HepG2 (cell line): ENCODE measurements at regions not wholly inside any gene's neighbourhood (a gene's known extent, or its start where the extent isn't known, plus 50 kb on each side); places are given as distances from the start of the nearest gene placed in this dataset.

Experiments
- ATAC-seq: fragments of 200-7000 bp; cut with Tn5 transposase; 3 replicates; pipeline ENCODE4 v1.9.1; 2020; ENCODE audit warnings: mild to moderate bottlenecking, moderate library complexity
- BruUV-seq: library from RNA; stranded (reverse); fragments of 400-500 nt; replicated peaks from 2 replicates; lab custom pipeline; 2021; lab: Mats Ljungman, UMichigan
- CTCF ChIA-PET: fragments of 300-600 bp; formaldehyde crosslinking; extraction: SDS; loops from one replicate; lab custom pipeline; 2021; ENCODE audit warnings: low total read pairs, inconsistent platforms, low intra/inter-chr PET ratio; lab: Yijun Ruan, JAX
- POLR2A ChIA-PET: fragments of 350-600 bp; sonication (Branson Sonifier 250); formaldehyde crosslinking; loops from one replicate; lab custom pipeline; 2020; ENCODE audit warnings: antibody characterized with exemption, inconsistent platforms; lab: Yijun Ruan, JAX
- DNase-seq: peaks from one replicate; pipeline ENCODE4 v3.0.0-alpha.2; 2015; ENCODE audit warnings: low spot score
- FAIRE-seq: peaks from 3 replicates; lab custom pipeline; 2011; peaks lifted over from hg19 to GRCh38; lab: Jason Lieb, UNC
- H2AFZ ChIP-seq: one replicate; pipeline ENCODE4 v1.6.1; 2011; ENCODE audit warnings: low read length, inconsistent platforms
- H3K27ac ChIP-seq: fragments of 300-600 bp; 3 replicates; pipeline ENCODE4 v1.8.0; 2011; ENCODE audit warnings: mixed run types, mild to moderate bottlenecking, mixed read lengths, low read length, inconsistent platforms; ENCODE audit not compliant: insufficient read depth; ENCODE audit errors: extremely low read length
- H3K27me3 ChIP-seq, 2 experiments: fragments of 200-600 bp in 1 of 2; 2 replicates in 1 of 2; 3 replicates in 1 of 2; pipeline versions ENCODE4 v1.6.0 to v1.8.0; 2011; ENCODE audit warnings: low read length in 2 of 2, mild to moderate bottlenecking in 2 of 2, moderate library complexity in 2 of 2, inconsistent platforms in 1 of 2; ENCODE audit not compliant: insufficient read depth in 2 of 2, control insufficient read depth in 1 of 2
- H3K36me3 ChIP-seq, 2 experiments: fragments of 200-600 bp in 1 of 2; replicated peaks in 1 of 2; 2 replicates in 1 of 2; 3 replicates in 1 of 2; pipeline versions ENCODE4 v1.5.1 to v1.8.0; 2011; ENCODE audit warnings: low read length in 2 of 2, inconsistent platforms in 1 of 2; ENCODE audit not compliant: insufficient read depth in 2 of 2, control insufficient read depth in 1 of 2
- H3K4me1 ChIP-seq: 2 replicates; pipeline ENCODE4 v1.5.1; 2012; ENCODE audit warnings: low read length, inconsistent platforms; ENCODE audit not compliant: insufficient read depth
- H3K4me2 ChIP-seq: 2 replicates; pipeline ENCODE4 v1.6.0; 2011; ENCODE audit warnings: low read depth, low read length, inconsistent platforms
- H3K4me3 ChIP-seq, 3 experiments: fragments of 200-600 bp in 1 of 3; sonication (generic), shearing (Covaris generic) in 1 of 3; replicated peaks in 1 of 3; 2 replicates each; pipeline ENCODE4 v1.5.1; 2011 to 2016; ENCODE audit warnings: low read length in 3 of 3, inconsistent platforms in 2 of 3, low read depth in 2 of 3, mild to moderate bottlenecking in 2 of 3, control low read depth in 1 of 3, mixed read lengths in 1 of 3; ENCODE audit not compliant: insufficient read depth in 1 of 3
- H3K79me2 ChIP-seq: one replicate; pipeline ENCODE4 v1.6.1; 2011; ENCODE audit warnings: low read length, inconsistent platforms; ENCODE audit not compliant: insufficient read depth
- H3K9ac ChIP-seq: 2 replicates; pipeline ENCODE4 v1.6.0; 2011; ENCODE audit warnings: mild to moderate bottlenecking, low read depth, low read length, inconsistent platforms; ENCODE audit not compliant: insufficient read depth
- H3K9me3 ChIP-seq: 2 replicates; pipeline ENCODE4 v1.5.1; 2012; ENCODE audit warnings: mild to moderate bottlenecking, low read length
- H4K20me1 ChIP-seq: 2 replicates; pipeline ENCODE4 v1.6.0; 2011; ENCODE audit warnings: inconsistent platforms, mild to moderate bottlenecking, low read length, moderate library complexity; ENCODE audit not compliant: insufficient read depth
- FOXO1 ChIP-seq: sonication (generic); formaldehyde crosslinking; IDR thresholded peaks from 2 replicates; pipeline ENCODE4 v1.4.0; 2020; ENCODE audit warnings: missing genetic modification reagents
- GZF1 ChIP-seq: sonication (generic); formaldehyde crosslinking; IDR thresholded peaks from 2 replicates; pipeline ENCODE4 v1.5.1; 2020; ENCODE audit warnings: mild to moderate bottlenecking, missing genetic modification reagents
- IRF2 ChIP-seq: IDR thresholded peaks from 2 replicates; pipeline ENCODE4 v1.6.1; 2018; ENCODE audit warnings: missing genetic modification reagents, missing compliant biosample characterization
- JDP2 ChIP-seq: sonication (generic); formaldehyde crosslinking; IDR thresholded peaks from 2 replicates; pipeline ENCODE4 v1.8.1; 2022; ENCODE audit warnings: missing genetic modification reagents, borderline replicate concordance
- KLF13 ChIP-seq: sonication (generic); formaldehyde crosslinking; IDR thresholded peaks from 2 replicates; pipeline ENCODE4 v1.4.0; 2020; ENCODE audit warnings: mild to moderate bottlenecking, missing genetic modification reagents
- RBFOX2 ChIP-seq: fragments of 200-400 bp; formaldehyde crosslinking; IDR thresholded peaks from 2 replicates; pipeline ENCODE4 v1.6.1; 2017; ENCODE audit warnings: low read depth, mild to moderate bottlenecking, low read length
- U2AF1 ChIP-seq: fragments of 200-400 bp; formaldehyde crosslinking; optimal IDR thresholded peaks from 2 replicates; pipeline ENCODE3; 2017; ENCODE audit warnings: mild to moderate bottlenecking, low read depth, low read length
- ZNF367 ChIP-seq: sonication (generic); formaldehyde crosslinking; IDR thresholded peaks from 2 replicates; pipeline ENCODE4 v1.4.0; 2020; ENCODE audit warnings: missing genetic modification reagents, borderline replicate concordance
- ZNF792 ChIP-seq: IDR thresholded peaks from 2 replicates; pipeline ENCODE4 v1.6.1; 2016
- ZNF841 ChIP-seq: sonication (generic); formaldehyde crosslinking; IDR thresholded peaks from 2 replicates; pipeline ENCODE4 v1.8.1; 2023; ENCODE audit warnings: missing genetic modification reagents, borderline replicate concordance
- WGBS: methylation state at CpG from one replicate; pipeline ENCODE4 v1.1.6; 2017; ENCODE audit warnings: low lambda C conversion rate; 5-methylcytosine and 5-hydroxymethylcytosine counted together
- in situ Hi-C: cut with HindIII; loops from 2 replicates; pipeline ENCODE4 v1.10.0; 2017; ENCODE audit warnings: low pct_unique_long_range_greater_than_20kb; ENCODE audit not compliant: extremely low pct_ligation_motif_present
- intact Hi-C: fragments of 100-400 bp; cut with micrococcal nuclease; formaldehyde crosslinking; loops from one replicate; pipeline ENCODE4 v1.10.0; 2022; ENCODE audit not compliant: unreplicated experiment
- TF ChIP-seq, protein P1 (sequence below): sonication (generic); formaldehyde crosslinking; conservative IDR thresholded peaks from 2 replicates; pipeline ENCODE4 v1.4.0; 2020; ENCODE audit warnings: missing genetic modification reagents
- TF ChIP-seq, protein P2 (sequence below): sonication (generic); formaldehyde crosslinking; IDR thresholded peaks from 2 replicates; pipeline ENCODE4 v1.5.0; 2020; ENCODE audit warnings: mild to moderate bottlenecking, missing genetic modification reagents
- TF ChIP-seq, protein P3 (sequence below): sonication (generic); formaldehyde crosslinking; IDR thresholded peaks from 2 replicates; pipeline ENCODE4 v1.5.0; 2020; ENCODE audit warnings: mild to moderate bottlenecking, missing genetic modification reagents, borderline replicate concordance
- TF ChIP-seq, protein P4 (sequence below): sonication (generic); formaldehyde crosslinking; IDR thresholded peaks from 2 replicates; pipeline ENCODE4 v1.4.0; 2020; ENCODE audit warnings: missing genetic modification reagents

DNA sequence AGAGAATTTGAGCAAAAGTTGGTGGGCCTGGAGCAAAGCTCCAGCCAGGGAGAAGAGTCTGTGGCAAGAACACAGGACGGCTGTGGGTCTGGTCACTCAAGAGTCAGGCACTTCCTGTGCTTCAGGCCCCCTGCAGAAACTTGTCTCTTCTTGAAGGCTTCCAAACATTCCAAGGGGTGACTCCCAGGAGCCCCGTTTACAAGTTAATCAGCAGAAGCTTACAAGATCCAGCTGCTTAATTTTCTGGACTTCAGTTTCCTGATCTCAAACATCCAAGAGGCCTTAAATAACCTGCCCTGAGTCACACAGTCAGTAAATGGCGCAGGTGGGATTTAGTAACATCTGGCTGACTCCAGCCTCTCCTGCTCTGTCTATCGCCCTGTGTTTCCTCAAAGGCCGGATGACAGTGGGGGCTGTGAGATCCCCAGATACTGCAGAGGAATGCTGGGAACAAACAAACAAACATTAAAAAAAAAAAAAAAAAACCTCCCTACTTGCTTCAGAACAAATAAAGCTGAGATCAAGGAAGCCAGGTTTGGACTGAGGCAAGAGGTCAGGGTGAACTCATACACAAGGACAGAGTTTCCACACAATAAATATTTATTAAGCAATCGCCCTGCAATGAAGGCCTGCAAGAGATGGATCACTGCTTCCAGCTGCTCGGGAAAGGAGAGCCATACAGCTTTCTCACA is 175.4 kb upstream of the RFC3 start:
- ATAC-seq (peak; percentile 97), FAIRE-seq (peak; percentile 98), DNase-seq (peak; percentile 99)
- ChIA-PET POLR2A (interaction anchor here (0.8 to 8.0 kb wide), 24 partner anchors 8 to 1214 kb away, joined by 3 to 127 read pairs (median 6); partner anchors contain the start of gene N4BP2L1), CTCF (no interaction called here)
- H3K4me3 ChIP-seq: peak overlapping the region in 2 of 3 experiments; percentile 27 to 45; a peak in 3 of 6 replicates
- intact Hi-C loops: loop anchor here (1.0 kb wide), 2 partner anchors 31 to 34 kb away; no protein-coding TSS in a partner anchor
- H4K20me1 ChIP-seq: no peaks in the 10 kb centered on the region
- WGBS: 1% methylated on average over 7 of the region's 7 CpGs
- peak overlapping the region; percentile 76 for H3K9ac ChIP-seq
- peak overlapping the region; percentile 70 for H3K4me2 ChIP-seq
- no peaks in the 10 kb centered on the region for H3K9me3 ChIP-seq
- peak overlapping the region; percentile 97 for H3K27ac ChIP-seq
- H3K36me3 ChIP-seq: no peaks in the 10 kb centered on the region
- no TSS peak for BruUV-seq
- no peaks in the 10 kb centered on the region for H3K27me3 ChIP-seq
- no peak overlapping the region for H2AFZ ChIP-seq
- in situ Hi-C loops: loop anchor here (5.0 kb wide), 1 partner anchor 35 kb away; no protein-coding TSS in a partner anchor
- H3K79me2 ChIP-seq: peaks cover 10% of the 10 kb centered on the region
- H3K4me1 ChIP-seq: peaks cover 90% of the 10 kb centered on the region
- TF ChIP-seq KLF13 (CRISPR knock-in tag) (no peak), ZNF792 (CRISPR knock-in tag) (peak; percentile 78), ZNF367 (CRISPR knock-in tag) (no peak), U2AF1 (peak; percentile 28), IRF2 (peak; percentile 60), FOXO1 (CRISPR knock-in tag) (peak; percentile 86), ZNF841 (CRISPR knock-in tag) (no peak), JDP2 (CRISPR knock-in tag) (no peak), RBFOX2 (peak; percentile 35; the same call in 1 of the 2 replicates), GZF1 (CRISPR knock-in tag) (no peak; the same call in 1 of the 2 replicates)
- TF ChIP-seq, protein P1, sequence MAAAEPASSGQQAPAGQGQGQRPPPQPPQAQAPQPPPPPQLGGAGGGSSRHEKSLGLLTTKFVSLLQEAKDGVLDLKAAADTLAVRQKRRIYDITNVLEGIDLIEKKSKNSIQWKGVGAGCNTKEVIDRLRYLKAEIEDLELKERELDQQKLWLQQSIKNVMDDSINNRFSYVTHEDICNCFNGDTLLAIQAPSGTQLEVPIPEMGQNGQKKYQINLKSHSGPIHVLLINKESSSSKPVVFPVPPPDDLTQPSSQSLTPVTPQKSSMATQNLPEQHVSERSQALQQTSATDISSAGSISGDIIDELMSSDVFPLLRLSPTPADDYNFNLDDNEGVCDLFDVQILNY (CRISPR knock-in tag): no peak
- TF ChIP-seq, protein P2, sequence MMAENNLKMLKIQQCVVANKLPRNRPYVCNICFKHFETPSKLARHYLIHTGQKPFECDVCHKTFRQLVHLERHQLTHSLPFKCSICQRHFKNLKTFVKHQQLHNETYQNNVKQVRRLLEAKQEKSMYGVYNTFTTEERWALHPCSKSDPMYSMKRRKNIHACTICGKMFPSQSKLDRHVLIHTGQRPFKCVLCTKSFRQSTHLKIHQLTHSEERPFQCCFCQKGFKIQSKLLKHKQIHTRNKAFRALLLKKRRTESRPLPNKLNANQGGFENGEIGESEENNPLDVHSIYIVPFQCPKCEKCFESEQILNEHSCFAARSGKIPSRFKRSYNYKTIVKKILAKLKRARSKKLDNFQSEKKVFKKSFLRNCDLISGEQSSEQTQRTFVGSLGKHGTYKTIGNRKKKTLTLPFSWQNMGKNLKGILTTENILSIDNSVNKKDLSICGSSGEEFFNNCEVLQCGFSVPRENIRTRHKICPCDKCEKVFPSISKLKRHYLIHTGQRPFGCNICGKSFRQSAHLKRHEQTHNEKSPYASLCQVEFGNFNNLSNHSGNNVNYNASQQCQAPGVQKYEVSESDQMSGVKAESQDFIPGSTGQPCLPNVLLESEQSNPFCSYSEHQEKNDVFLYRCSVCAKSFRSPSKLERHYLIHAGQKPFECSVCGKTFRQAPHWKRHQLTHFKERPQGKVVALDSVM (CRISPR knock-in tag): peak; percentile 61
- TF ChIP-seq, protein P3, sequence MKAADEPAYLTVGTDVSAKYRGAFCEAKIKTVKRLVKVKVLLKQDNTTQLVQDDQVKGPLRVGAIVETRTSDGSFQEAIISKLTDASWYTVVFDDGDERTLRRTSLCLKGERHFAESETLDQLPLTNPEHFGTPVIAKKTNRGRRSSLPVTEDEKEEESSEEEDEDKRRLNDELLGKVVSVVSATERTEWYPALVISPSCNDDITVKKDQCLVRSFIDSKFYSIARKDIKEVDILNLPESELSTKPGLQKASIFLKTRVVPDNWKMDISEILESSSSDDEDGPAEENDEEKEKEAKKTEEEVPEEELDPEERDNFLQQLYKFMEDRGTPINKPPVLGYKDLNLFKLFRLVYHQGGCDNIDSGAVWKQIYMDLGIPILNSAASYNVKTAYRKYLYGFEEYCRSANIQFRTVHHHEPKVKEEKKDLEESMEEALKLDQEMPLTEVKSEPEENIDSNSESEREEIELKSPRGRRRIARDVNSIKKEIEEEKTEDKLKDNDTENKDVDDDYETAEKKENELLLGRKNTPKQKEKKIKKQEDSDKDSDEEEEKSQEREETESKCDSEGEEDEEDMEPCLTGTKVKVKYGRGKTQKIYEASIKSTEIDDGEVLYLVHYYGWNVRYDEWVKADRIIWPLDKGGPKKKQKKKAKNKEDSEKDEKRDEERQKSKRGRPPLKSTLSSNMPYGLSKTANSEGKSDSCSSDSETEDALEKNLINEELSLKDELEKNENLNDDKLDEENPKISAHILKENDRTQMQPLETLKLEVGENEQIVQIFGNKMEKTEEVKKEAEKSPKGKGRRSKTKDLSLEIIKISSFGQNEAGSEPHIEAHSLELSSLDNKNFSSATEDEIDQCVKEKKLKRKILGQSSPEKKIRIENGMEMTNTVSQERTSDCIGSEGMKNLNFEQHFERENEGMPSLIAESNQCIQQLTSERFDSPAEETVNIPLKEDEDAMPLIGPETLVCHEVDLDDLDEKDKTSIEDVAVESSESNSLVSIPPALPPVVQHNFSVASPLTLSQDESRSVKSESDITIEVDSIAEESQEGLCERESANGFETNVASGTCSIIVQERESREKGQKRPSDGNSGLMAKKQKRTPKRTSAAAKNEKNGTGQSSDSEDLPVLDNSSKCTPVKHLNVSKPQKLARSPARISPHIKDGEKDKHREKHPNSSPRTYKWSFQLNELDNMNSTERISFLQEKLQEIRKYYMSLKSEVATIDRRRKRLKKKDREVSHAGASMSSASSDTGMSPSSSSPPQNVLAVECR (CRISPR knock-in tag): peak; percentile 55; the same call in 1 of the 2 replicates
- TF ChIP-seq, protein P4, sequence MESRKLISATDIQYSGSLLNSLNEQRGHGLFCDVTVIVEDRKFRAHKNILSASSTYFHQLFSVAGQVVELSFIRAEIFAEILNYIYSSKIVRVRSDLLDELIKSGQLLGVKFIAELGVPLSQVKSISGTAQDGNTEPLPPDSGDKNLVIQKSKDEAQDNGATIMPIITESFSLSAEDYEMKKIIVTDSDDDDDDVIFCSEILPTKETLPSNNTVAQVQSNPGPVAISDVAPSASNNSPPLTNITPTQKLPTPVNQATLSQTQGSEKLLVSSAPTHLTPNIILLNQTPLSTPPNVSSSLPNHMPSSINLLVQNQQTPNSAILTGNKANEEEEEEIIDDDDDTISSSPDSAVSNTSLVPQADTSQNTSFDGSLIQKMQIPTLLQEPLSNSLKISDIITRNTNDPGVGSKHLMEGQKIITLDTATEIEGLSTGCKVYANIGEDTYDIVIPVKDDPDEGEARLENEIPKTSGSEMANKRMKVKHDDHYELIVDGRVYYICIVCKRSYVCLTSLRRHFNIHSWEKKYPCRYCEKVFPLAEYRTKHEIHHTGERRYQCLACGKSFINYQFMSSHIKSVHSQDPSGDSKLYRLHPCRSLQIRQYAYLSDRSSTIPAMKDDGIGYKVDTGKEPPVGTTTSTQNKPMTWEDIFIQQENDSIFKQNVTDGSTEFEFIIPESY (CRISPR knock-in tag): no peak; the same call in 1 of the 2 replicates
